MV-4-11 (cell line): ENCODE measurements at regions not wholly inside any gene's neighbourhood (a gene's known extent, or its start where the extent isn't known, plus 50 kb on each side); places are given as distances from the start of the nearest gene placed in this dataset.
"Not testable (repeated sequence)": the region's sequence is repeated elsewhere in the genome, so short reads cannot be mapped to it uniquely, and the experiment has no call there.

ENCODE experiments used
- DNase-seq: peaks from one replicate; lab custom pipeline; 2025; lab: John Stamatoyannopoulos, UW

DNA sequence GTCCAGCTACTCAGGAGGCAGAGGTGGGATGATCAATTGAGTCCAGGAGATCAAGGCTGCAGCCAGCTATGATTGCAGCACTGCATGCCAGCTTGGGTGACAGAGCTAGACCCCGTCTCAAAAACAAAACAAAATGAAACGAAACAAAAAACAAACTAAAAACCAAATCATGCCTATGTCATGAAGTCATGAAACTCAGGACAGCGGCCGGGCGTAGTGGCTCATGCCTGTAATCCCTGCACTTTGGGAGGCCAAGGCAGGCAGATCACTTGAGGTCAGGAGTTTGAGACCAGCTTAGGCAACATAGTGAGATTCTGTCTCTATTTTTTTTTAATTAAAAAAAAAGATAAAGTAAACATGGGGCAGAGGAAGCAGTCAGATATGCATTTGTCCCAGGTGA, 472.6 kb downstream of the GOLGA6L6 start:
- DNase-seq, result not testable (repeated sequence)

GRCh38 chr15:20066173-20066572, 475.4 kb downstream of the GOLGA6L6 start:
- DNase-seq, result not testable (repeated sequence)

GRCh38 chr15:20065508-20065907, 476.1 kb downstream of the GOLGA6L6 start:
- DNase-seq, result not testable (repeated sequence)

GRCh38 chr15:20063167-20063566, 478.4 kb downstream of the GOLGA6L6 start:
- not testable (repeated sequence) for DNase-seq

- DNase-seq, result not testable (repeated sequence)
Observed at GRCh38 chr15:20060838-20061237, 480.8 kb downstream of the GOLGA6L6 start.

DNA sequence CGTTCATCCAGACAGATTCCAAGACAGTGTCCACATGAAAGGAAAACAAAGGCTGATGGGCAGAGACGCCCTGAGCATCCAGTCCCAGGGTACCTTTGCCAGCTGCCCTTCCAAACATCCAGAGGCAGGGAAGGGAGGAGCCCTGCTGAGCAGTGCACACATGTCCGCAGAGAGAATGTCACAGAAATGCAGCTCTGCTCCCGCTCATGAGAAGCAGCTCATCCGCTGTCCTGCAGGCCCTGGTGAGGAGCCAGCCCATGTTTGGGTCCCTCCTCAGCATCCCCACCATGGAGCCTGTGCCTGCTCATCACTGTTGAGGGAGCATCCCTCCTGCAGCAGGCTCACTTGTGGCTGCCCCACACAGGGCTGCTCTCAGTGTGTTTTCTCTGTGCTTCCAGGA, 484.7 kb downstream of the GOLGA6L6 start:
- not testable (repeated sequence) for DNase-seq

DNA sequence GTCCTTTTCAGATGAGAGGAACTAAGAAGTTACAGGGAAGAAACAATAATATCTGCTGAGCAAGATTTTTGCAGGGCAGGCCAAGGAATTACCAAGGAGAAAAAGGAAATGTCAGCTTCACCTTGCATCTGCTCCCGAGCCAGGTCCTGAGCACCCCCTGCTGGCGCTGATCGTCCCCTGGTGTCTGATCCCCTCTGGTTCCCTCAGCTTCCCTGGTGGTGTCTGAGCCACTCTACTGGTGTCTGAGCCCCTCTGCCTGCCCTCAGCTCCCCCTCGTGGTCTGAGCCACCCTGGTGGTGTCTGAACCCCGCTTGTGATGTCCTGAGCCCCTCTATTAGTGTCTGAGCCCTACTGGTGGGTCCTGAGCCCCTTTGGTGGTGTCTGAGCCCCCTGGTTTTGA, 485.7 kb downstream of the GOLGA6L6 start:
- DNase-seq, result not testable (repeated sequence)

- not testable (repeated sequence) for DNase-seq
Observed at GRCh38 chr15:20048189-20048588, 493.4 kb downstream of the GOLGA6L6 start.

GRCh38 chr15:20045165-20045564, 496.4 kb downstream of the GOLGA6L6 start:
- not testable (repeated sequence) for DNase-seq

DNA sequence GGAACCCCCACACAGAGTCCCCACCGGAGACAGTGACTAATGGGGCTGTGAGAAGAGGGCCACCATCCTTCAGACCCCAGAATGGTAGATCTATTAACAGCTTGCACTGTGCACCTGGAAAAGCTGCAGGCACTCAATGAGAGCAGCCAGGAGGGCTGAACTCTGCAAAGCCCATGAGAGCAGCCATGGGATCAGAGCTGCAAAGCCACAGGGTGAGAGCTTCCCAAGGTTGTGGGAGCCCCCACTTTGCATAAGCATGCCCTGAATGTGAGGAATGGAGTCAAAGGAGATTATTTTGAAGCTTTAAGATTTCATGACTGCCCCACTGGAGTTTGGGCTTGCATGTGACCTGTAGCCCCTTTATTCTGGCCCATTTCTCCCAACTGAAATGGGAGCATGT, 500.9 kb downstream of the GOLGA6L6 start:
- not testable (repeated sequence) for DNase-seq

DNA sequence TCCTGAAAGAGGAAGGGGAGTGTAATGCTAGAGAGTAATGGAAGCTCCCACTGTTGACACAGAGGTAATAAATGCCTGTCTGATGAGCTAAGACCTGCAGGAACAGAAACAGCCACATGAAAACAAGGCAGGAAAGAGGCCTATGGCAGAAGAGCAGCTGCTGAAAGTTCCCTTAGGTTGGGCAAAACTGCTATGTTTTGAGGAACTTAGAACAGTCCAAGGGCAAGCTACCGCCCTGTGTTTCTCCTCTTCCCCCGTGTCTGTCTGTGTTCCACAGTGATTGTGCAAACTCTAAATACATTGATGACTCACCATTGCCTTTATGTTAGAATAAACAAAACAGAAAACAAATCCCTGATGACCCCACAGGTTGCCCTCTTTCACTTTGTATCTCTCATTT, 516.6 kb downstream of the GOLGA6L6 start:
- not testable (repeated sequence) for DNase-seq

GRCh38 chr15:20022349-20022748, 519.3 kb downstream of the GOLGA6L6 start:
- DNase-seq, result not testable (repeated sequence)

DNA sequence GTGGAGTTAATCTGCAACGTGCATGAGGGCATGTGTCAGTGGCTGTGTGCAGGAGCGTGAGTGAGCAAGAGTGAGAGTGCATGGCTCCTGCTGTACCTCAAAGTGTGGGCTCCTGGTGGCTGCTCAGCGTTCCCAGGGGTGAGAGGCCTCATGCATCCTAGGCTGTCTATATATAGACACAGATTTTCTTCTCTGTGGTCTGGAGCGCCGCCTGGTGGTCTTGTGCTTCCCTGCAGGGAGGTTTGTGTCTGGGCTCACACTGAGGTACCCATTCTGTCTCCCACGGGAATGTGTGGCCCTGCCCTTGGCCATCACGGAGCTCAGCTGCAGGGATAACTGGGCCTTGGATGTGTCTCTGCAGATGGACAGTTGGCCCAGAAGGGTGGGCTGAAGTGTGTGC, 520.2 kb downstream of the GOLGA6L6 start:
- not testable (repeated sequence) for DNase-seq

- DNase-seq, result not testable (repeated sequence)
Observed at GRCh38 chr15:20020588-20020987, 521.0 kb downstream of the GOLGA6L6 start.

GRCh38 chr15:20019758-20020157, 521.8 kb downstream of the GOLGA6L6 start:
- not testable (repeated sequence) for DNase-seq

- not testable (repeated sequence) for DNase-seq
Observed at GRCh38 chr15:20017581-20017980, 524.0 kb downstream of the GOLGA6L6 start.

GRCh38 chr15:20016941-20017340, 524.7 kb downstream of the GOLGA6L6 start:
- not testable (repeated sequence) for DNase-seq

- not testable (repeated sequence) for DNase-seq
Observed at GRCh38 chr15:20012837-20013236, 528.8 kb downstream of the GOLGA6L6 start.

- DNase-seq, result not testable (repeated sequence)
Observed at GRCh38 chr15:20010759-20011158, 530.8 kb downstream of the GOLGA6L6 start.

DNA sequence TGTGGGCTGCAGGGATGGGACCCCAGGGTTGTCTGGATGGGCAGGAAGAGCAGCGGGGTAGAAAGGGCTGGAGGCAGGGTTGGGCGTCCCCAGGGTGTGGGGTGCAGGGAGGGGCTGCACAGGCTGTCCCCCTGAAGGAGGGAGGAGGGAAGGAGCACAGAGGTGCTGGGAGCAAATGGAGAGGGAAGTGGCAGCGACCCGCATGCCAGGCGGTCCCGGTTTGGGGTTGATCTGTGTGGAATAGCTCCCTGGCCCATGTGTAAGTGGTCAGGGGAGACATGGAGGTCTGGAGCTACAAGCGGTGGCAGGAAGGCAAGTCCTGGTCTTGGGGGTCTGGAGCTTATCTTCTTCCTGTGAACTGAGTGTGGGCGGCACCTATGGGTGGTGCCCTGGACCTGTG, 532.0 kb downstream of the GOLGA6L6 start:
- DNase-seq, result not testable (repeated sequence)

GRCh38 chr15:20007338-20007737, 534.3 kb downstream of the GOLGA6L6 start:
- not testable (repeated sequence) for DNase-seq

- not testable (repeated sequence) for DNase-seq
Observed at GRCh38 chr15:20003471-20003870, 538.1 kb downstream of the GOLGA6L6 start.

DNA sequence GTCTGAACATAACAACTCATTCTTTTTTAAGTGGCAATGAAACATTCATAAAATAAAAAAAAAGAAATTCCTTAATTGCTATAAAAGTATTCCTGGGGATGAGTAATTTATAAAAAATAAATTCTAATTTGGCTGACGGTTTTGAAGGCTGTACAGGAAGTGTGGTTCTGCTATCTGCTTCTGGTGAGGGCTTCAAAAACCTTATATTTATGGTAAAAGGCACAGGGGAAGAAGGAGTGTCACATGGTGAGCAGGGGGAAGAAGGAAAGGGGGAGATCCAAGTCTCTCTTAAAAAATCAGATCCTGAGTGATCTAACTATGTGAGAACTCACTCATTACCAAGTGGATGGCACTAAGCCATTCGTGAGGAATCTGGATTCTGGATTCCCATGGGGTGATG, 539.0 kb downstream of the GOLGA6L6 start:
- not testable (repeated sequence) for DNase-seq

DNA sequence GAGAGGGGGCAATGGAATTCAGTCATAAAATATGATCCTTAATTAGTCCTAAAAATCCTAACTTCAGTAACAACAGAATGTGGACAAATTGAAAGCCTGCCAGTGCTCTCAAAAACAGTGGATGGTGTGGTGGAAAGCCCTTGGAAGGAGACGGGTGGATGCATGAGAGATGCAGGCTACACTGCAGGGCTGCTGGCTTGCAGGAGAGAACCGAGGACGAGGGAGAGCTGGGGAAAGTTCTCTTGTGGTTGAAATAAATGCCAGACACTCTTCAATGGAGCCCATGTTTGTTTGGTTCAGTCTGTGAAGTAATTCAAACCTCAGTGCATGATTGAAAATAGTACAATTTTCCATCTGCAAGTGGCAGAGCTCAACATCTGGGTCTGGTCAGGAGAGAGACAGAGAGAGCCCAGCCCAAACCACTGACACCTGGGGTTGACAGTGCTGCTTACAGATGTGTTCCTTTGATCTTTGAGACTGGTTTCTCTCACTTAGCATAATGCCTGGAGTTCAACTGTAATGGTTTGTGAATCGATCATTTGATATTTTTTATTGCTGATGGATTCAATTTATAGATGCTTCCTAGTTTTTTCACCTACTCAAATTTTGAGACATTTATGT, 544.9 kb downstream of the GOLGA6L6 start:
- DNase-seq, result not testable (repeated sequence)
